ENCODE measurements at regions not wholly inside any gene's neighbourhood (a gene's known extent, or its start where the extent isn't known, plus 50 kb on each side); places are given as distances from the start of the nearest gene placed in this dataset.

- TF ChIP-seq CREB1 (CRISPR knock-in tag; IDR thresholded peaks at IDR 0.05; ENCODE audit: low read depth) = no peak
- TF ChIP-seq CTCF (conservative IDR thresholded peaks at IDR 0.05; ENCODE audit: low read depth in 2 of 2) = no peak
- TF ChIP-seq POLR2AphosphoS5 (IDR thresholded peaks at IDR 0.05; ENCODE audit: low read depth) = no peak
- no peak for TF ChIP-seq EZH2 (IDR thresholded peaks at IDR 0.05; ENCODE audit: low read depth, unreplicated experiment)
- TF ChIP-seq JUNB (IDR thresholded peaks at IDR 0.05; ENCODE audit: unreplicated experiment) = no peak
- no peak for TF ChIP-seq EZH2phosphoT487 (IDR thresholded peaks at IDR 0.05; ENCODE audit: unreplicated experiment)
- TF ChIP-seq ETS1 (IDR thresholded peaks at IDR 0.05) = no peak
These were observed 250.2 kb downstream of the RRAGC start for GRCh38 chr1:38609166-38610025.

Data from GM23338 (cell line).